ENCODE measurements at regions not wholly inside any gene's neighbourhood (a gene's known extent, or its start where the extent isn't known, plus 50 kb on each side); places are given as distances from the start of the nearest gene placed in this dataset.

DNA sequence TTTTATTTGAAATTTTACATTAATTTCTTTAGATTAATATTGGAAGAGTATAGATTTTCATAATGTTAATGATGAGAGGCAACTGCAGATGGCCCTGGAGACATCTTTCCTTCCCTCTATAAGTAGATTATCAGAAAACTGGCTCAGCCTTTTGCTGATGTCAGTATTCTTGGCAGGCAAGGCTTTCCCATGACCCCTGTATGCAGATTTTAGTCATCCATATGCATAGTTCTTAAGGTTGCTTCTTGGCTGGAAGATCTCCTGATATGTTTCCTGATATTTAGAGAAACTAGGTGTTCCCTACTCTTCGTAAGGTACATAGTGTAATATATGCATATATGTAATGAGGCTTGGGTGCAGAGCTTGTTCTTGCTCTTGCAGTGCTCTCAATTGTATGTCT, 911.4 kb downstream of the EPHA3 start:
- no peak for TF ChIP-seq POLR2A (IDR thresholded peaks at IDR 0.05)
- TF ChIP-seq, protein P1, sequence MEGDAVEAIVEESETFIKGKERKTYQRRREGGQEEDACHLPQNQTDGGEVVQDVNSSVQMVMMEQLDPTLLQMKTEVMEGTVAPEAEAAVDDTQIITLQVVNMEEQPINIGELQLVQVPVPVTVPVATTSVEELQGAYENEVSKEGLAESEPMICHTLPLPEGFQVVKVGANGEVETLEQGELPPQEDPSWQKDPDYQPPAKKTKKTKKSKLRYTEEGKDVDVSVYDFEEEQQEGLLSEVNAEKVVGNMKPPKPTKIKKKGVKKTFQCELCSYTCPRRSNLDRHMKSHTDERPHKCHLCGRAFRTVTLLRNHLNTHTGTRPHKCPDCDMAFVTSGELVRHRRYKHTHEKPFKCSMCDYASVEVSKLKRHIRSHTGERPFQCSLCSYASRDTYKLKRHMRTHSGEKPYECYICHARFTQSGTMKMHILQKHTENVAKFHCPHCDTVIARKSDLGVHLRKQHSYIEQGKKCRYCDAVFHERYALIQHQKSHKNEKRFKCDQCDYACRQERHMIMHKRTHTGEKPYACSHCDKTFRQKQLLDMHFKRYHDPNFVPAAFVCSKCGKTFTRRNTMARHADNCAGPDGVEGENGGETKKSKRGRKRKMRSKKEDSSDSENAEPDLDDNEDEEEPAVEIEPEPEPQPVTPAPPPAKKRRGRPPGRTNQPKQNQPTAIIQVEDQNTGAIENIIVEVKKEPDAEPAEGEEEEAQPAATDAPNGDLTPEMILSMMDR (IDR thresholded peaks at IDR 0.05): no peak
